ENCODE measurements at regions not wholly inside any gene's neighbourhood (a gene's known extent, or its start where the extent isn't known, plus 50 kb on each side); places are given as distances from the start of the nearest gene placed in this dataset.

GRCh38 chrX:39811376-39811775 lies 286.4 kb downstream of the BCOR start:
- TF ChIP-seq, protein P1, sequence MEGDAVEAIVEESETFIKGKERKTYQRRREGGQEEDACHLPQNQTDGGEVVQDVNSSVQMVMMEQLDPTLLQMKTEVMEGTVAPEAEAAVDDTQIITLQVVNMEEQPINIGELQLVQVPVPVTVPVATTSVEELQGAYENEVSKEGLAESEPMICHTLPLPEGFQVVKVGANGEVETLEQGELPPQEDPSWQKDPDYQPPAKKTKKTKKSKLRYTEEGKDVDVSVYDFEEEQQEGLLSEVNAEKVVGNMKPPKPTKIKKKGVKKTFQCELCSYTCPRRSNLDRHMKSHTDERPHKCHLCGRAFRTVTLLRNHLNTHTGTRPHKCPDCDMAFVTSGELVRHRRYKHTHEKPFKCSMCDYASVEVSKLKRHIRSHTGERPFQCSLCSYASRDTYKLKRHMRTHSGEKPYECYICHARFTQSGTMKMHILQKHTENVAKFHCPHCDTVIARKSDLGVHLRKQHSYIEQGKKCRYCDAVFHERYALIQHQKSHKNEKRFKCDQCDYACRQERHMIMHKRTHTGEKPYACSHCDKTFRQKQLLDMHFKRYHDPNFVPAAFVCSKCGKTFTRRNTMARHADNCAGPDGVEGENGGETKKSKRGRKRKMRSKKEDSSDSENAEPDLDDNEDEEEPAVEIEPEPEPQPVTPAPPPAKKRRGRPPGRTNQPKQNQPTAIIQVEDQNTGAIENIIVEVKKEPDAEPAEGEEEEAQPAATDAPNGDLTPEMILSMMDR (conservative IDR thresholded peaks at IDR 0.05; ENCODE audit: low read depth, low read length): no peak
- DNase-seq (ENCODE audit: low read depth): no peak
- no peak overlapping the region for H3K4me3 ChIP-seq (ENCODE audit: low read depth, low read length)

DNA sequence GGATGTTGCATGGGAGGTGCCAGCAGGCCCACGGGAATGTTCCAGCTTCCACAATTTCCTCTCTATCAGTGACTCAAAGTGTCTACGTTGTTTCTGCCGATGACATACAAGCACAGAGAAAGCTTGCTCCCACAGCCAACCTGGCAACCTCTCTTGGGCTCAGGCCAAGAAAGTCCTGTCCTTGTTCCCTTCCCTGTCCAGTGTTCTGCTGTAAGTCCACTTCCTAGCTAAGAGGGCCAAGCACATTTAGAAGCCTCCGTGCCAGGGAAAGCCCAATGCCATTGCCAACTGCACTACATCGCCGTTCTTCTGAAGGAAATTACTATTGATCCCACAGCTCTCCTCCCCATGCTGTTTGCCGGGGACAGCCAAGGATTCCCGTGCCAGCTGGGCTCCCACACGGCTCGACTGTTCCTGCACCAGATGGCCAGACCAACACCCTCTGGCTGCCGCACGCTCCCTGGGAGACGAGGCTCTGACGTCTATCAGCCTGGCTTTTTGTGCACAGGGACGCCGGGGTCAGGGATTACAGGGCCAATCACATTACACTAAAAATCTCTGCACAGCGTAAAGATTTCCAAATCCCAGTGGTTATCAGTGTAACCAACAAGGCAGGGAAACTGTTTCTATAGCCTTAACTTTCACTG lies 284.0 kb downstream of the BCOR start:
- TF ChIP-seq, protein P1 (conservative IDR thresholded peaks at IDR 0.05; ENCODE audit: low read depth, low read length): no peak
- peak; percentile 37 for DNase-seq (ENCODE audit: low read depth)
- H3K4me3 ChIP-seq (ENCODE audit: low read depth, low read length): no peak overlapping the region

GRCh38 chrX:39814391-39814790 lies 283.4 kb downstream of the BCOR start:
- TF ChIP-seq, protein P1 (conservative IDR thresholded peaks at IDR 0.05; ENCODE audit: low read depth, low read length): peak; percentile 62
- no peak for DNase-seq (ENCODE audit: low read depth)
- no peak overlapping the region for H3K4me3 ChIP-seq (ENCODE audit: low read depth, low read length)

GRCh38 chrX:39815631-39816030 lies 282.1 kb downstream of the BCOR start:
- TF ChIP-seq, protein P1 (conservative IDR thresholded peaks at IDR 0.05; ENCODE audit: low read depth, low read length): no peak
- no peak for DNase-seq (ENCODE audit: low read depth)
- no peak overlapping the region for H3K4me3 ChIP-seq (ENCODE audit: low read depth, low read length)

DNA sequence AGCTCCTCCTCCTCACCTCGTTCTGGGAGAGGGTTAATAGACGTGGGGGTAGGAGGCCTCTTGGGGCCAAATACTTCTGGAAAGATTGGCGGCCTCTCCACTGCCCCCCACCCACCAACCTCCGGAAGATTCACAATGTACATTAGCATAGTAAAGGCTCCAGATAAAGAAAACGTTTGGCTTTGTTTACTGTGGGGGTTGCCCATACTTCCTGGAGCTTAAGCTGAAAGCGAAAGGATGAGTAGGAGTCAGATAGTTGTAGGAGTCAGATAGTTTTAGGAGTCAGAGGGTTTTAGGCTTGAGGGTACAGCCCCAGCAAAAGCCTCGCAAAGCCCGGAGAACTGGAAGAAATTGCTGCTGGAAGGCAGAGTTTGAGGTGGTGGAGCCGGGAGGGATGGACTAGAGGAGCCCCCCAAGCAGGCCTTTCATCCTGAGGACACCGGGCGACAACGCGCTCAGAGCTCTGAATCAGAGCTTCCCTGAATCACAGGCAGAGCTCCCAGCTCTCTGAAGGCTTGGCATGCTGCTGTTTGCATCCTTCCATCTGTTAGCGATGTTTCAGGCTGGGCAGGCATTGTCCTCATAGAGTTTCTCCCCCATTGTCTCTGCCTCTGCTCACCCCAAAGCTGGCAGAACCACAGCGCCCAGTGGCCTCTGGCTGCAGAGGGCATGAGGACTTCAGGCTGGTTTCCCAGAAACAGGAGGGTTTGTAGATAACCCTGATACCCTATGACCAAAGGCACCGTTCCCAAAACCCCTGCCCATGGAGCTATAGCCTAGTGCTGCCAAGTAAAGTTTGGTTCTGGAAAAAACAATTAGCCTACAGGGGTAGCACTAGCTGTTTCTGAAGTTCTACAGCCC lies 280.7 kb downstream of the BCOR start:
- no peak overlapping the region for H3K4me3 ChIP-seq (ENCODE audit: low read depth, low read length)
- TF ChIP-seq, protein P1 (conservative IDR thresholded peaks at IDR 0.05; ENCODE audit: low read depth, low read length): no peak
- DNase-seq (ENCODE audit: low read depth): peak; percentile 48

DNA sequence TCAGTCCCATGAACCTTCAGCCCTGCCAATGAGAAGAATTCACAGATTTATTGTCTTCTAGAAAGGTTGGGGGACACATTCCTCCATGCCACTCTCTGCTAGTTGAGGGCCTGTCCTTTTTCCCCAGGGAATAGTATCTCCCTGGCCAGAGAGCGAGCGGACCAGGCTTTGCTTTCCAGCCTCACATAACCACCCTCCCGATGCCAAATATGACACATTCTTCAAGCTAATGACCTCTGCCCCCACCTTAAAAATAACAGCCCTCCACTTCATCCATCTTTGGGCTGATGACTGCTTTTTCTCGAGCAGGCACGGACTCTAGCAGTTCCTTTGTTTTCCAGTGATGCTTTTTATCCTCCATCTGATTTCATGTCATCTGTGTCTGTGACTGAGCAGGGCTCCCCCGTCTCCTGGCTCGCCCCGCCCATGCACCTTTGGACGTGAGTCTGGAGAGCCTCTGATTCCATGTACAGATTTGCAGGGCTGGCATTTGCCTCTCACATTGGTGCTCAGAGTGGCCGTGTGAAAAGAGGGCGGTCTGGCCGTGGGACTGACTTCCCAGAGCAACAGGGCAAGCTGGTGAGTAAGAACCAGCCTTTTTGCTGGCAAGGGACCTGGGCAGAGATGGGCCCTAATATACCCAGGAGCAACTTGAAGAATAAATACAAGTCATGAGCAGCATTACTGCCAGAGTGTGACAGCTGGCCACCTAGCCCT lies 279.8 kb downstream of the BCOR start:
- TF ChIP-seq, protein P1 (conservative IDR thresholded peaks at IDR 0.05; ENCODE audit: low read depth, low read length): no peak

More for the DNA sequence above, 279.8 kb downstream of the BCOR start:
- no peak overlapping the region for H3K4me3 ChIP-seq (ENCODE audit: low read depth, low read length)
- no peak for DNase-seq (ENCODE audit: low read depth)

Data from choroid plexus epithelial cell (primary cell).